ENCODE measurements at regions not wholly inside any gene's neighbourhood (a gene's known extent, or its start where the extent isn't known, plus 50 kb on each side); places are given as distances from the start of the nearest gene placed in this dataset.

GRCh38 chr2:173588931-173589369, 234.3 kb downstream of the CDCA7 start:
- DNase-seq (ENCODE audit: low read depth in 2 of 2) = no peak

DNA sequence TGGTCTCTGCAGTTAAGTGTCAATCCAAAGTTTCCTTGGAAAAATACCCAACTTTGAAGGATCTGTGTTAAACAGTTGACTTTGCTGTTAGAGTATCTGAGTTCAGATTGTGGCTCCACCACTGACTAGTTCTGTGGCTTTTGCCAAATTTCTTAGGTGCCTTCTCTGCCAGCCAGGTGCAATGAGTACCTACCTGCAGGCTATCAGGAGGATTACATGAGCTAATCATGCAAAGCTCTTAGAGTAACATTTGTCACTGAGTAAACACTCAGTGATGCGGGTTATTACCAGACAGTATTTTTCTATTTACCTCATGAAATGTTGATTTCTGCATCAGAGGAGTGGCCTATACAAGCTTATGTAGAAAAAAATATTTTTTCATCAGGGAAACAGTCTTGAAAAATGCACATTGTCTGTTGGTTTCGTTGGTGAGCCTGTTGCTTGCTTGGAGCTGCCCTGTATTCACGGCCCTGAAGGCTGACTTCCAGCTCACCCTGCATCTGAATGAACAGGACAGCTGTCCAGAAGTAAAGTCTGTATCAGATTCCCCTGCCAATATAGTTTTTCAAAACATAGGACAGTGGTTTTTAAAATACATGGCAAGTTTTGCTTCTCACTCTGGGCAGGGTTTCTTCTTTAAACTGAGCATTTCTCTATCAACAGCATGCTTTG, 235.1 kb downstream of the CDCA7 start:
- DNase-seq (ENCODE audit: low read depth in 2 of 2) = no peak

- DNase-seq (ENCODE audit: low read depth in 2 of 2) = no peak
These were observed 235.7 kb downstream of the CDCA7 start for GRCh38 chr2:173590276-173590861.

DNA sequence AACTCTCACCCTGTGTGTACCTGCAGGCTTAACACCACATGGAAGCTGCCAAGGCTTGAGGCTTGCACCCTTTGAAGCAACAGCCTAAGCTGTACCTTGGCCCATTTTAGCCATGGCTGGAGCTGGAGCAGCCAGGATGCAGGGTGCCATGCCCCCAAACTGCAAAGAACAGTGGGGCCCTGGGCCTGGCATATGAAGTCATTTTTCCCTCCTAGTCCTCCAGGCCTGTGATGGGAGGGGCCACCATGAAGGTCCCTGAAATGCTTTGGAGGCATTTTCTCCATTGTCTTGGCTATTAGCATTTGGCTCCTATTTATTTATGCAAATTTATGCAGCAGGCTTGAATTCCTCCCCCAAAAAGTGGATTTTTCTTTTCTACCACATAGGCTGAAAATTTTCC, 238.4 kb downstream of the CDCA7 start:
- DNase-seq (ENCODE audit: low read depth in 2 of 2) = no peak

- DNase-seq (ENCODE audit: low read depth in 2 of 2) = no peak
These were observed 241.6 kb downstream of the CDCA7 start for GRCh38 chr2:173596244-173596643.

DNA sequence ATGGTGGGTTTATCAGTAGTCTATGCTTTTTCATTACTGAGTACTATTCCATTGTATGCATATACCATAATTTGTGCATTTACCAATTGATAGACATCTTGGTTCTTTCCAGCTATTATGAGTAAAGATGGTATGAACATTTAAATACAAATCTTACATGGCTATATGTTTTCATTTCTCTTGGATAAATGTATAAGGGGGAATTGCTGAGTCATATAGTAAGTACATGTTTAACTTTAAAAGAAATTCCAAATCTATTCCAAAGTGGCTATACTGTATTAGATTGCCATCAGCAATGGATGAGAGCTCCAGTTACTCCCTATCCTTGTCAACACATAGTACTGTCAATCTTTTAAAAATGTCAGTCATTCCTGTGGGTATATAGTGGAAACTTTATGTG, 243.9 kb downstream of the CDCA7 start:
- no peak for DNase-seq (ENCODE audit: low read depth in 2 of 2)

GRCh38 chr2:173599821-173600359, 245.2 kb downstream of the CDCA7 start:
- no peak for DNase-seq (ENCODE audit: low read depth in 2 of 2)

DNA sequence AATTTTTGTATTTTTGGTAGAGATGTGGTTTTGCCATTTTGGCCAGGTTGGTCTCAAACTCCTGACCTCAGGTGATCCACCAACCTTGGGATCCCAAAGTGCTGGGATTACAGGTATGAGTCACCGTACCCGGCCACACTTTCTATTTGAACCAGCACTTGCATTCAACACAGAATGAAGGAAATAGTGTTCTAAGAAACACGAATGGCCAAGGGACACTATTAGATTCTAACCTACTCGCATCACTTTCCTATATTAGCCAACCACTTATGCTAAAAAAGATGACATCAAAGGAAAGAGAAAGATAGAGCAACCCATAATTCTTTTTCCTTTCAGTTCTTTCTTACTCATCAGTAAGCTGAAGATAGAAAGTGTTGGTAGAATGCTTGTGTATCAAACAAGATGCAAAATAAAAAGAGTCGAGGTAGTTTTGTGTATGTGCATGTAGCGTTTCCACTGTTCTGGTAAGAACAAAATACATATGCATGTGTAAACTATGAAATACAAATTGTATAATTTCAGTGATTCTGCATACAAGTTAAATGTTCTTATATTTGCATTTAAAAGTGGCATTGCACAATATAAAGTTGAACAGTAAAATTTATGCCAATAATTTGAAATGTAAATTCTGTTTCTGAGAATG, 247.6 kb downstream of the CDCA7 start:
- no peak for DNase-seq (ENCODE audit: low read depth in 2 of 2)

DNA sequence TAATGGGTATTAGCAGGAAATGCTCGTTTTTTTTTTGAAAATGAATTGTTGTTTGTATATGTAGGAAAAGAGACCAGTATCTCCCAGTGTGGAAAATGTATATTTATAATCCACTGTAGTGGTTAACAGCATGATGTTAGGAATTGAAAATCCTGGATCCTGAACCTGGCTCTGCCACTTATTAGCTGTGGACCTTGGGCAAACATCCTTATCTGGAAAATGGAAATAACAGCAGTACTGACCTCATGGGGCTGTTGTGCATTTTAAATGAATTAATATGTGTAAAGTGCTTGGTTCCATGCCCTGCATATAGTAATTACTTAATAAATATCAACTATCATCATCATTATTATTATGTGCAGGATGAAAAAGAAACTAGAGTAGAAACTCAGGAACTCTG, 251.3 kb downstream of the CDCA7 start:
- DNase-seq (ENCODE audit: low read depth in 2 of 2) = no peak

DNA sequence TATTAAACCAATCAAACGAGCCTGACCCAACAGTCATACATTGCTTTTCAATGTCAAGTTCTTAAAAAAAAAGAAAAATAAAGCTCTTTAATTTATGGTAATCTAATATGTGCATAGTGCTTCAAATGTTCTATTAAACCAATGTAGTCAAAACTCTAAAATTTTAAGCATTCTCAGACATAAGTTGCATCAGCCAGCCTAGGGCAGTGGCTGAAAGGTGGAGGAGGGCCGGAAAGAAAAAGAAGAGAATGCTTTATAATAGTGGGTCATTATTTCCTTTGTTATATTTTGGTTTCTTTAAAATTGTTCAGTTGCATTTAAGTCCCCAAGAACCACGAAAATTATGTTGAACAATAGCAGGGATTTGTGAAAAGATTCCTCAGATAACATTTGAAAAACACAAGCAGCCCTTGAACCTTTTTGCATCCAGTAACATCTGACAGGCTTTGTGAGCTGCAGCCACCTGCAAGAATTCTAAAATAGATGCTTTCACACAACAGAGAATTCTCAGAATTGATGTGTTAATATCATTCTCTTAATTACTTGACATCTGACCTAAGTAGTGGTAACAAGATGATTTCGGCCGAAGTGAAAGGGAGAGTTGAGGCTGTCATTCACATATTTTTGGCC, 252.1 kb downstream of the CDCA7 start:
- DNase-seq (ENCODE audit: low read depth in 2 of 2) = no peak

GRCh38 chr2:173607606-173608311, 253.1 kb downstream of the CDCA7 start:
- no peak for DNase-seq (ENCODE audit: low read depth in 2 of 2)

DNA sequence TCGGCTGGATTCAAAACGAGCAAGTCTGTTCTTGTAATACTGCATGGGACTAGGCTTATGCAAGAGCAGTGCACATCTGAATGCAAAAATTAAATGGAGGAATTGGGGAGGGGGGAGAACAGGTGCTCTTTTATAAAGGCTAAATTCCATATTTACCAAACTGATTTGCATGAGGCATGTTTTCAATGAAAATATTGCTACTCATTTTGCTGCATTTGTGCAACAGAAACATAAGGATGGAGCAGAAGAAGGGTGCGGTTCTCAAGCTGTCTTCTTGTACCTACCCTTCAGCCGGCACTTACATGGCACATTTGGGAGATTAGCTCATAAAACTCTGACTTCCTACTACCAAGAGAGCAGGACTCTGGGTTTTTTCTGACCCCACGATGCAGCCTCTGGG, 256.4 kb downstream of the CDCA7 start:
- no peak for DNase-seq (ENCODE audit: low read depth in 2 of 2)

DNA sequence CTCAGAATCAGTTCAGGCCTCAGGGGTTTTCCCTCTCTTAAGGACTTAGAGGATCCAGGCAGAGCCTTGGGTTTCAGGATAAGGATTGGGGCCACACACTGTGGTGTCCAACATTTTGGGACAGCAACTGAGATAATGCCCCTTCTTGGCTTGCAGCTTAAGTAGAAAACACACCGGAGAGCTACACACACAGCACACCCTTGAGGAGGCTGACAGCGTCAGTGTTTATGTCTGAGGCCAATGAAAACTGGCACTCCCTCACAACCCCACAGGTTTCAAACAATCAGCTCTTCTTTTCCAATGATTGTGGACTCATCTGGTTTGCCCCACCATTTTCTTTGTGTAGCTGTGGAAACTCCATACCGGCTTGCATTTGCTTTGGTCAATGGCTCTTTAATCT, 257.7 kb downstream of the CDCA7 start:
- no peak for DNase-seq (ENCODE audit: low read depth in 2 of 2)

- no peak for DNase-seq (ENCODE audit: low read depth in 2 of 2)
These were observed 258.7 kb downstream of the CDCA7 start for GRCh38 chr2:173613386-173613785.

DNA sequence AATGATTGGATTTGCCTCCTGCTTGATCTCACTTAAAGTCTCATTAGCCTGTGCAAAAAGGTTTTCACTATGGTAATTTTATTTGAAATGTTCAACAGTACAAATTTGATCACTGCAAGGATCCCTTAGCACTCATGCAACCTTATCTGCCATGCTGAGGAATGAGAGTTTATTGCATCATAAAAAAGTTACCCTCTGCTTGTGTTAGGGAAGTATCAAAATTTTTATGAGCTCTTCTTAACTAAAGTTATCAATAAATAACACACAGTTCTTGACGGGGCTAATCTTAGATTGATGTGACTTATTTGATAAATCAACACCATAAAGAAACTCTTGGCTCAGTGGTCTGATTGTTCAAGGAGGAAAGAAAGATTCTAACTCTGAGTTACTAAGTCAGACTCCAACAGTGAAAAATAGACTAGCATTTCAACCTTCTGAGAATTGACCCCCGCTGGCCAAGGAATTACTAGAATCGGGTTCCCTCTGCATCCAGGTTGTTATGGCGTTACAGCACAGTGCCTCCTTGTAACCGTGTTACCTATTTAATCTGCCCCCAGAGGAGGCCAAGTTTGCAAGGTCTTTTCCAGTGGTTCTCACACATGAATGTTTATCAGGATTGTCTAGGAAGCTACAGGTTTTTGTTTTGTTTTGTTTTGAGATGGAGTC, 259.7 kb downstream of the CDCA7 start:
- DNase-seq (ENCODE audit: low read depth in 2 of 2) = no peak

DNA sequence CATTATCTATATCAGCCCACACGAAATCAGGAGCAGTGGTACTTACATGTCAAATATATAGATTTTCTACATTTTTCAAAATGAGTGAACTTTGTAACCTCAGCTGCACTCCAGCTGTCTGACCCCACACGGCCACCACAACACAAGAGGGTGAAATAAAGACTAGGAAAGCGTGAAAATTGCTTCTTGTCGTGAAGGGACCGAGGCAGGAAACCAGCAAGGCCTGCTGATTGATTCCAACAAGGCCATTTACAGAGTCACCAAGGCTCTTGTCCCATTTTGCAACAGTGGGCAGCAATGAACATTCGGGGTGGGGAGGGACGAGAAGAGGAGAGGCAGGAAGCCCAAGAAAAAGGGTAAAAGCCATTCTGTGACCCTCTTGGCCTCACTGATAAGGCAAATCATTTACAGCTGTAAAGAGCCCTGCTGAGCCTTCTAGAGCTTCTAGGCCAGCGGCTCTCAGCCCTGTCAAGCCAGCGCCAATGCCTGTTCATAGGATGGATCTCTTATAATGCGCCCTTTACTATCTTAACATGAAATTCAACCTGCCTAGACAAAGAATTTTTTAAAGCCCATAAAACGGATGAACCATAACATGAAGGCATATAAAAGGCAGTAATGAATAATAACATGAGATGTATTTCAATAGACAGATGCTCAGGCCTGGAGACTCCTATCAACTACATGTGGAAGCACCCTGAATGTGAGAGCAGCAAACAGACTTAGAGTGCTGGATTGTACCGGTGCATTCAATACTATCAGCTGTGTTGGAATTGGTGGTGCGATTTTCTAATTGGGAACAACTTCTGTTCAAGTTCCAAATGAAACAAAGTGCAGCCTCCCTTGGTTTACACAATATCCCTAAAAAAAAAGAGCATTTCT, 269.0 kb downstream of the CDCA7 start:
- DNase-seq (ENCODE audit: low read depth in 2 of 2) = no peak

DNA sequence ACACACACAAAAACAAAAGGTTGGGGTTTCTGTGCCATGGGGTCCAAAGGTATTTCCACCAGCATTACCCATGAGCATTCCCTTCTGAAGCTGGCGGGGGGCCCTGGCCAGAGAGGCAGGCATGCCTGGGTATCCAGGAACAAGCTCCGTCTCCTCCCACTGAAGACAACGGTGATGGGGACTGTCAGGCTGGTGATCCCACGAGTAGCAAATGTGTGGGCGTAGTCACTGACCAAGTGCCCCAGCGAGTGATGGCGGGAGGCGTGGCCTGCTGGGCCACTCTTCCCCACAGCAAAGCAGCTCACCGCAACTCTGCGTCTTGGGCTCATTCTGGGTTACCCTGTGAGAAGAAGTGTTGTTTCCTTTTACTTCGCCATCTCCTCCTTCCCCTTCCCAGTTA, 270.6 kb downstream of the CDCA7 start:
- no peak for DNase-seq (ENCODE audit: low read depth in 2 of 2)

- no peak for DNase-seq (ENCODE audit: low read depth in 2 of 2)
These were observed 274.4 kb downstream of the CDCA7 start for GRCh38 chr2:173629076-173629475.

DNA sequence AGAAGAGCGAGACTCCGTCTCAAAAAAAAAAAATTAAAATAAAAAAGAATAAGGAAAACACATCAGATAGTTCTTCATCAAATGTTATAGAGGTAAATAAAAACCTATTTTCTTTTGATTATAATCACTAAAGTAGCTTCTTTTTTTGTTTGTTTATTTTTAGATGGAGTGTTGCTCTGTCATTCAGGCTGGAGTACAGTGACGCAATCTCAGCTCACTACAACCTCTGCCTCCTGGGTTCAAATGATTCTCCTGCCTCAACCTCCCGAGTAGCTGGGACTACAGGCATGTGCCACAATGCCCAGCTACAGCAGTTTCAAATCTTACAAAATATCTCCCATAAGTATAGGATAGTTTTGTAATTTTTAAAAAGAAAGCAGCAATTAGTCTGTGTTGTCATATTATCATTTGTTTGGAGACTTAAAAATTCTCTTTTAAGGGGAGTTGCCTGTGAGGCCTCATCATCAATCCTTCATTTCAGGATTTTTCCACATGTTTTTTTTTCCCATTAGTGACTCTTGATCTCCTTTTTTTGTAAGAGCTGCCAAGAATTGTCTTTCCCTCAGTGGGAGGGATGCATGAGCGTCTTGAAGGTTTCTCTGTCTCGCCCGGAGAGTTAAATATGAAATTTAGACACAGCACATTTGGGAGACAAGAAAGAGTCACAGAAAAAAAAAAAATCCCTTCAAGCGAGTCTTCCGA, 275.9 kb downstream of the CDCA7 start:
- no peak for DNase-seq (ENCODE audit: low read depth in 2 of 2)

DNA sequence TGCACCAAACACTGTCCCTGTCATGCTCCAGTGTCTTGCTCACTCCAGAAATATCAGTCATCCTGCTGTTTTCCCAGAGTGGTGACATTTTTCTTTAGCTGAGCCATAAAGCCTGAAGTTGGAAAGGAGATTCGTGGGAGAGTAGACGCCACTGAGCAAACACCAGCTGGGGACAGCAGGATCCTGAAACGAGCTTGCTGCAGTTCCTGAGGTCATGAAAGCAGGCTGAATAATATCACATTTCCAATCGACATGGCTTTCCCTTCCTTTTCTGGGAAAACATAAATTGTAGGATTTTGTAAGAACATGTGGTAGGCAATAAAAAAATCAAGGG, 276.4 kb downstream of the CDCA7 start:
- no peak for DNase-seq (ENCODE audit: low read depth in 2 of 2)

Measured in stimulated activated CD4-positive, alpha-beta T cell treated with anti-CD3 and anti-CD28 coated beads, Interleukin-1b, Interleukin-23, amount 100 ng/mL, for 1 hour (primary cell).